ENCODE measurements at regions not wholly inside any gene's neighbourhood (a gene's known extent, or its start where the extent isn't known, plus 50 kb on each side); places are given as distances from the start of the nearest gene placed in this dataset.
A peak's percentile ranks its signal among the peaks of the same experiment; 100 is the strongest.

- in situ Hi-C loops (cut with MboI; ENCODE audit: low pct_ligation_motif_present in 1 of 4, low pct_unique_long_range_greater_than_20kb in 1 of 4, low sequenced_read_pairs in 3 of 4) (no loop called here), intact Hi-C loops (cut with DNase I; ENCODE audit: low total_unique reads) (no loop called here)
- no peaks in the 10 kb centered on the region for H3K9me3 ChIP-seq
- no peak overlapping the region for H3K4me3 ChIP-seq
- H3K4me1 ChIP-seq = peaks cover 0 to 15% (median 7%) of the 10 kb centered on the region in 4 donors
- peaks cover 36% of the 10 kb centered on the region for H3K27me3 ChIP-seq
- no peaks in the 10 kb centered on the region for H3K36me3 ChIP-seq
- no peak for DNase-seq
- WGBS, 2 donors (ENCODE audit: low coverage in 1 of 2) = 78 to 80% methylated on average over 1 to 10 of the region's 11 CpGs
- H3K27ac ChIP-seq = no peak overlapping the region
- TF ChIP-seq CTCF (IDR thresholded peaks at IDR 0.05) (no peak), POLR2AphosphoS5 (IDR thresholded peaks at IDR 0.05) (no peak), EP300 (IDR thresholded peaks at IDR 0.05; ENCODE audit: low read depth) (no peak), POLR2A (IDR thresholded peaks at IDR 0.05) (no peak)
Measured at GRCh38 chr17:73783945-73784603, 139.8 kb upstream of the SDK2 start.

GRCh38 chr17:73785496-73785895 is 141.3 kb upstream of the SDK2 start:
- Histone ChIP-seq H3K27me3 (peaks cover 36% of the 10 kb centered on the region), H3K27ac (peak overlapping the region in 1 of 4 donors; percentile 52), H3K36me3 (no peaks in the 10 kb centered on the region), H3K4me3 (no peak overlapping the region), H3K9me3 (no peaks in the 10 kb centered on the region), H3K4me1 (peaks cover 0 to 15% (median 7%) of the 10 kb centered on the region in 4 donors)
- 41 to 56% methylated on average over 2 to 12 of the region's 12 CpGs for WGBS, 2 donors (ENCODE audit: low coverage in 1 of 2)
- in situ Hi-C loops (cut with MboI; ENCODE audit: low pct_ligation_motif_present in 1 of 4, low pct_unique_long_range_greater_than_20kb in 1 of 4, low sequenced_read_pairs in 3 of 4) = no loop called here
- TF ChIP-seq CTCF (IDR thresholded peaks at IDR 0.05) (no peak), EP300 (IDR thresholded peaks at IDR 0.05; ENCODE audit: low read depth) (no peak), POLR2AphosphoS5 (IDR thresholded peaks at IDR 0.05) (no peak), POLR2A (IDR thresholded peaks at IDR 0.05) (no peak)
- no peak for DNase-seq
- intact Hi-C loops (cut with DNase I; ENCODE audit: low total_unique reads) = no loop called here

- TF ChIP-seq POLR2A (IDR thresholded peaks at IDR 0.05) (no peak), POLR2AphosphoS5 (IDR thresholded peaks at IDR 0.05) (no peak), CTCF (IDR thresholded peaks at IDR 0.05) (no peak), EP300 (IDR thresholded peaks at IDR 0.05; ENCODE audit: low read depth) (no peak)
- H3K36me3 ChIP-seq = no peaks in the 10 kb centered on the region
- H3K27ac ChIP-seq = peak overlapping the region in 1 of 4 donors; percentile 52
- WGBS, 2 donors (ENCODE audit: low coverage in 1 of 2) = 41 to 57% methylated on average over 6 to 17 of the region's 17 CpGs
- no peaks in the 10 kb centered on the region for H3K9me3 ChIP-seq
- peak; percentile 79 for DNase-seq
- H3K27me3 ChIP-seq = peaks cover 33% of the 10 kb centered on the region
- in situ Hi-C loops (cut with MboI; ENCODE audit: low pct_ligation_motif_present in 1 of 4, low pct_unique_long_range_greater_than_20kb in 1 of 4, low sequenced_read_pairs in 3 of 4) = no loop called here
- intact Hi-C loops (cut with DNase I; ENCODE audit: low total_unique reads) = no loop called here
- no peak overlapping the region for H3K4me3 ChIP-seq
- peaks cover 0 to 15% (median 7%) of the 10 kb centered on the region in 4 donors for H3K4me1 ChIP-seq
Measured at GRCh38 chr17:73785958-73786743, 141.9 kb upstream of the SDK2 start.

All from transverse colon (tissue), 4 donors.